HFF-Myc (cell line): ENCODE measurements at regions not wholly inside any gene's neighbourhood (a gene's known extent, or its start where the extent isn't known, plus 50 kb on each side); places are given as distances from the start of the nearest gene placed in this dataset.

Experiments used
- DNase-seq: peaks from one replicate; pipeline ENCODE4 v3.0.0-alpha.2; 2011; ENCODE audit warnings: low read depth; ENCODE audit errors: extremely low read depth
- H3K4me3 ChIP-seq: replicated peaks from 2 replicates; pipeline ENCODE4 v1.5.1; 2011; ENCODE audit warnings: low read depth, mild to moderate bottlenecking, control low read depth, low read length
- TF ChIP-seq, protein P1 (sequence below): IDR thresholded peaks from 2 replicates; pipeline ENCODE4 v1.5.1; 2012; ENCODE audit warnings: mild to moderate bottlenecking, low read depth, low read length, control low read depth; ENCODE audit errors: missing control alignments

DNA sequence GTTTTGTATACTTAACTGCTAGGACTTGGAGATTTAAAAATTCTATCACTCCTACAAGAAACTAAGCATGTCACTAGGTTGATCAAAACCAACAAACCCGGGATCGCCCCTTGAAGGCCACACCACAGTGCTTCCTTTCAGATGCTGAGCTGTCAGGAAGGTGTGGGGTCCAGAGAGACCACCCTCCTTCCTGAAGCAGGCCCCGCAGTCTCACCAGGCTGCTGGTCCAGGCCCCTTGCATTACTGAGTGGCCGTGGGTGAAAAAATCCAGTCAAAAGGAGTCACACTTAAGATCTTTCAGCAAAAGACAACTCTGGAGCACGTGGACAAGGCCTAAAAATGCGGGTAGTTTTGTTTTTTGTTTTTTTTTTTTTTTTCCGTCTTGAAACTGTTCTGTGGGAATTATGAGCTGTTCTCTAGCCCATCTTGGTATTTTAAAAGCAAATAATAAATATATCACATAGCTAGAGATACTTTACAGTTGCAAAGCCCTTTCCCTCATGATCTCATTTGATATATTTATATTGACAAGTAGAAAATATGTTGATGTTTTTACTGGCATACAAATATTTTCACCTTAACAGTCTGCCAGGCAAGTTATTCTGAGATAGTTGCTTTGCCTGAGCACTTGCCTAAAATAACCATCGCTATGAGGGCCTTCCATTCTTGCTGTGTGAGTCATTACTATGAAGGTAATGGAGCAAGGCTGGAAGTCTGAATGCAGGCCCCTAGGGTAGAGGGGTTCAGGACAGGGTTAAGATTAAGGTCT is 73.1 kb upstream of the EDEM3 start:
- TF ChIP-seq, protein P1, sequence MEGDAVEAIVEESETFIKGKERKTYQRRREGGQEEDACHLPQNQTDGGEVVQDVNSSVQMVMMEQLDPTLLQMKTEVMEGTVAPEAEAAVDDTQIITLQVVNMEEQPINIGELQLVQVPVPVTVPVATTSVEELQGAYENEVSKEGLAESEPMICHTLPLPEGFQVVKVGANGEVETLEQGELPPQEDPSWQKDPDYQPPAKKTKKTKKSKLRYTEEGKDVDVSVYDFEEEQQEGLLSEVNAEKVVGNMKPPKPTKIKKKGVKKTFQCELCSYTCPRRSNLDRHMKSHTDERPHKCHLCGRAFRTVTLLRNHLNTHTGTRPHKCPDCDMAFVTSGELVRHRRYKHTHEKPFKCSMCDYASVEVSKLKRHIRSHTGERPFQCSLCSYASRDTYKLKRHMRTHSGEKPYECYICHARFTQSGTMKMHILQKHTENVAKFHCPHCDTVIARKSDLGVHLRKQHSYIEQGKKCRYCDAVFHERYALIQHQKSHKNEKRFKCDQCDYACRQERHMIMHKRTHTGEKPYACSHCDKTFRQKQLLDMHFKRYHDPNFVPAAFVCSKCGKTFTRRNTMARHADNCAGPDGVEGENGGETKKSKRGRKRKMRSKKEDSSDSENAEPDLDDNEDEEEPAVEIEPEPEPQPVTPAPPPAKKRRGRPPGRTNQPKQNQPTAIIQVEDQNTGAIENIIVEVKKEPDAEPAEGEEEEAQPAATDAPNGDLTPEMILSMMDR, result no peak
- no peak for DNase-seq
- no peak overlapping the region for H3K4me3 ChIP-seq

DNA sequence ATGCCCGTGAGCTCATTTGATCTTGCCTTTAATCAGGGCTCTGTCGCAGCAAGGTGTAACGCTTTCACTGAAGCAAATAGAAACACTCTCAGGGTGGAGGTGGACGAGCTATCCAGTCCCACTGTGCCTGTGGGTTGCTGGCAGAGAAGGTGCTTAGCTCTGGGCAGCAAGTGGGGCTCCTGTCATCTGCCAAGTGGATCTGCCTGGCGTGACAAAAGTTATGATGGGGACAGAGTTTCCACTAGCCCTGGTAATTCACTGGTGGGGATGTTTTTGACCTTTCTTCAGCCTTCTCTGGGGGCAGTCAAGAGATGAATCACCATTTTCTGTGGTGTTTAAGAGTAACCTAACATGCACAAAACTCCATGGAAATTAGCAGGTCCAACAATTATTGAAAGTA is 71.3 kb upstream of the EDEM3 start:
- no peak for DNase-seq
- TF ChIP-seq, protein P1, result no peak
- no peak overlapping the region for H3K4me3 ChIP-seq

DNA sequence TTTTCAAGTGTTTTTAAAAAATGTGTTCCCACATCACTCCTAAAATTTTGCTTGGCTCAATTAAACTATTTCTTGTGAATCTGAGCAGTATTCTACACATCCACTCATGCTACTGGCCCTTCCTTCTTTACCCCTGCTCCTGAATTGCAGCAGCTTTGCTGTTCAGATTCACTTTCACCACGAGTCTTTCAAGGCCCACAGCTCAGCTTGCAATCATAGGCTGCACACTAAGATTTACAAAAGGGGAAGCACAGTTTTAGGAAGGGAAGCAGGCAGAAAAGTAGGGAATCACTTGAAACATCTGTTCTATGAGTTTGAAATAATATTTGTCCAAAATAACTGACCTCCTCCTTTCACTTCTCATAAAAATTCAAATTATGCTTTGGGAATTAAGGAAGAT is 70.9 kb upstream of the EDEM3 start:
- H3K4me3 ChIP-seq, result no peak overlapping the region
- TF ChIP-seq, protein P1, result no peak
- no peak for DNase-seq

DNA sequence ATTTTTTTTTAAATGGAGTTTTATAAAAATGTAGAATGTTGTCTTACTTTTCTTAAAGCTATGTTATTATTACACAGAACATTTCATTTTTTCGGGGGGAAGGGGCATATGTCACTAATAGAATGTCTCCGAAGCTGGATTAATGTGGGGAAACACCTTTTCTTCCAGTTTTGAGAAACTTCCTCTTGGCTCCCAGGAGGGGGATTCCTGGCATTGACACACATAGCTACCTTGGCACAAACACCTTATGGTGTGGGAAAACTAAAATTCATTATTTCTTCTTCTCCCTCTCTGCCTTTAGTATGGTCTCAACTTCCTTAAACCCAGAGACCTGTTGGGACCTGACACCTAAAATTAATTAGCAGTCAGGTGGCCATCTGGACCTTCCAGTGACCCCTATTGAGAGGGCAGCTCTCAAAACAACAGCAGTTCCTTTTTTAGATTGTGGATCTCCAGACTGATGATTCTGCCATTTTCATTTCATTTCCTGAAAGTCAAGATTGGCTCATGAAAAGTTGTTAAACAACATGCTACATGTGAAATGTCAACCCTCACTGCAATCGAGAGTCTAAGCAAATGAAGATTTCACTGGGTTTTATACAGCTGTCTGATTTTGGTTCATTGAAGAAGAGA is 70.1 kb upstream of the EDEM3 start:
- TF ChIP-seq, protein P1, result no peak
- DNase-seq, result no peak
- H3K4me3 ChIP-seq, result no peak overlapping the region

DNA sequence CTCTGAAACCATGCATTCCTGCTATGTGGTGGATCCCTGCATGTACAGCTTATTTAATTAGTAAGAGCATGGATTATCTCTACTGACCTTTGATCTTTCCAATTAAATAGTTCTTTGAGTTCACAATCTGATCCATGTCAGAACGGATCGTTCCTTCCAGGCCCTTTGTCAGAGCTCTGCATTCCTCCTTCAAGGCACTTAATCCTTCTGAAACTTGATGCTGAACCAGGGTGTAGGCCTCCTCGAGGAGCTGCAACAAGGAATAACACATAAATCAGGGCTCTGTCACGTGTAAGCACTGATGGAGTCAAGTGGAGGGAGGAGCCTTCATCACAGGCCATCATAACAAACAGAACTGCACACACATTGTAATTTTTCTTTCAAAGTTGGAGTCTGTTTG is 68.4 kb upstream of the EDEM3 start:
- no peak for DNase-seq
- TF ChIP-seq, protein P1, result no peak
- H3K4me3 ChIP-seq, result no peak overlapping the region

DNA sequence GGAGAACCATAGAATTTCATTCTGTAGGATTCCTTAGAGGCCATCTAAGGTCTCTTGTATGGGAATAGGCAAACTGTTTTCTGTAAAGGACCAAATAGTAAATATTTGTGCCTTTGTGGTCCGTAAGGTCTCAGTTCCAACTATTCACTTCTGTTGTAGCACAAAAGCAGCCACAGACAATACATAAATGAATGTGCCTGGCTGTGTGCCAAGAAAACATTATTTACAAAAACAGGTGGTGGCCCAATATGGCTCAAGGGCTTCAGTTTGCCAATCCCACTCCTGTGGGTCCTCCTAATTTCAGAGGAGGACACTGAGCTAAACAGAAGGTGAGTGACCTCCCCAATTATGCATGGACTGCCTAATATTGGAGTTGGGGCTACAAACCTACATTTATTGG is 67.6 kb upstream of the EDEM3 start:
- TF ChIP-seq, protein P1, result no peak
- DNase-seq, result no peak
- H3K4me3 ChIP-seq, result no peak overlapping the region
